Upper lobe of left lung (tissue), 6 donors: ENCODE measurements at regions not wholly inside any gene's neighbourhood (a gene's known extent, or its start where the extent isn't known, plus 50 kb on each side); places are given as distances from the start of the nearest gene placed in this dataset.
A peak's percentile ranks its signal among the peaks of the same experiment; 100 is the strongest.

Source experiments
- ATAC-seq, 2 donors: fragments of 200-7000 bp; cut with Tn5 transposase; one replicate each; pipeline ENCODE4 v1.9.1; 2022; ENCODE audit warnings: mild to moderate bottlenecking in 2 of 2, moderate library complexity in 2 of 2; ENCODE audit not compliant: low FRiP score in 2 of 2
- DNase-seq, 2 donors: peaks; one replicate each; pipeline ENCODE4 v3.0.0-alpha.2; 2019 to 2020
- H3K27ac ChIP-seq, 4 donors: fragments of 200-600 bp; sonication (generic); one replicate each; pipeline ENCODE4 v1.5.1; 2016 to 2019
- H3K27me3 ChIP-seq, 4 donors: fragments of 200-600 bp; sonication (generic); one replicate each; pipeline ENCODE4 v1.5.1; 2017 to 2019
- H3K36me3 ChIP-seq, 4 donors: fragments of 200-600 bp; sonication (generic); one replicate each; pipeline ENCODE4 v1.5.1; 2016 to 2019
- H3K4me1 ChIP-seq, 4 donors: fragments of 200-600 bp; sonication (generic); one replicate each; pipeline ENCODE4 v1.5.1; 2018 to 2019
- H3K4me3 ChIP-seq, 4 donors: fragments of 200-600 bp; sonication (generic); one replicate each; pipeline ENCODE4 v1.5.1; 2017 to 2019; ENCODE audit warnings: mild to moderate bottlenecking in 2 of 4, moderate library complexity in 1 of 4
- H3K9me3 ChIP-seq, 4 donors: fragments of 200-600 bp; sonication (generic); one replicate each; pipeline ENCODE4 v1.5.1; 2018 to 2019
- CTCF ChIP-seq, 6 experiments: fragments of 450-650 bp in 4 of 6; fragments of 200-600 bp in 2 of 6; sonication (generic) in 2 of 6; IDR thresholded peaks; one replicate each; pipeline ENCODE4 v1.5.1; 2016 to 2019; ENCODE audit warnings: antibody characterized with exemption in 6 of 6
- EP300 ChIP-seq, 4 donors: sonication (generic); formaldehyde crosslinking; IDR thresholded peaks; one replicate each; pipeline ENCODE4 v1.5.1; 2017; ENCODE audit warnings: antibody characterized with exemption in 4 of 4, control low read depth in 2 of 4
- POLR2A ChIP-seq, 4 donors: fragments of 450-650 bp; IDR thresholded peaks; one replicate each; pipeline ENCODE4 v1.5.1; 2016 to 2017; ENCODE audit warnings: antibody characterized with exemption in 4 of 4, mild to moderate bottlenecking in 2 of 4
- POLR2AphosphoS5 ChIP-seq, 2 donors: sonication (generic); formaldehyde crosslinking; IDR thresholded peaks; one replicate each; pipeline ENCODE4 v1.5.1; 2017; ENCODE audit warnings: antibody characterized with exemption in 2 of 2
- WGBS, 2 donors: methylation state at CpG; one replicate each; pipeline ENCODE4 v1.1.5; 2017 to 2018; 5-methylcytosine and 5-hydroxymethylcytosine counted together
- donor health status: DM: no; HTN: no; CAD: no; lungs with moderate emphysema.
- donor health status: DM: no; HTN: yes; CAD: no; lungs with severe emphysema.

GRCh38 chr10:133024704-133025557 lies 62.8 kb upstream of the ADGRA1 start:
- ATAC-seq (no peak), DNase-seq (peak in 1 of 2 donors; percentile 55)
- H3K27me3 ChIP-seq, result no peaks in the 10 kb centered on the region
- 71 to 86% methylated on average over 31 to 34 of the region's 34 CpGs for WGBS, 2 donors
- no peak overlapping the region for H3K27ac ChIP-seq
- TF ChIP-seq POLR2AphosphoS5 (IDR thresholded peaks at IDR 0.05), result no peak
- no peak for TF ChIP-seq POLR2A (IDR thresholded peaks at IDR 0.05)
- TF ChIP-seq EP300 (IDR thresholded peaks at IDR 0.05), result no peak
- no peak for TF ChIP-seq CTCF (IDR thresholded peaks at IDR 0.05)
- H3K4me3 ChIP-seq, result no peak overlapping the region
- peaks cover 0 to 4% (median 0%) of the 10 kb centered on the region in 4 donors for H3K4me1 ChIP-seq
- H3K9me3 ChIP-seq, result no peaks in the 10 kb centered on the region
- no peaks in the 10 kb centered on the region for H3K36me3 ChIP-seq

GRCh38 chr10:133023216-133023843 lies 64.4 kb upstream of the ADGRA1 start:
- TF ChIP-seq CTCF (IDR thresholded peaks at IDR 0.05), result no peak
- no peak for TF ChIP-seq EP300 (IDR thresholded peaks at IDR 0.05)
- no peak for TF ChIP-seq POLR2AphosphoS5 (IDR thresholded peaks at IDR 0.05)
- TF ChIP-seq POLR2A (IDR thresholded peaks at IDR 0.05), result no peak
- Histone ChIP-seq H3K36me3 (no peaks in the 10 kb centered on the region), H3K9me3 (no peaks in the 10 kb centered on the region), H3K27me3 (no peaks in the 10 kb centered on the region), H3K27ac (no peak overlapping the region), H3K4me1 (no peaks in the 10 kb centered on the region), H3K4me3 (no peak overlapping the region)
- 84 to 97% methylated on average over 15 to 30 of the region's 31 CpGs for WGBS, 2 donors
- no peak for ATAC-seq
- DNase-seq, result peak in 1 of 2 donors; percentile 72

GRCh38 chr10:133022776-133023100 lies 65.0 kb upstream of the ADGRA1 start:
- H3K36me3 ChIP-seq, result no peaks in the 10 kb centered on the region
- H3K4me3 ChIP-seq, result no peak overlapping the region
- 26 to 43% methylated on average over 10 of the region's 10 CpGs for WGBS, 2 donors
- DNase-seq (no peak), ATAC-seq (peak in 1 of 2 donors; percentile 52)
- no peaks in the 10 kb centered on the region for H3K4me1 ChIP-seq
- TF ChIP-seq POLR2AphosphoS5 (IDR thresholded peaks at IDR 0.05) (no peak), POLR2A (IDR thresholded peaks at IDR 0.05) (no peak), CTCF (IDR thresholded peaks at IDR 0.05) (no peak), EP300 (IDR thresholded peaks at IDR 0.05) (no peak)
- no peak overlapping the region for H3K27ac ChIP-seq
- H3K9me3 ChIP-seq, result no peaks in the 10 kb centered on the region
- no peaks in the 10 kb centered on the region for H3K27me3 ChIP-seq

- 73 to 81% methylated on average over 22 to 48 of the region's 50 CpGs for WGBS, 2 donors
- ATAC-seq, result no peak
- peak in 1 of 2 donors; percentile 76 for DNase-seq
- Histone ChIP-seq H3K27ac (no peak overlapping the region), H3K4me1 (no peaks in the 10 kb centered on the region), H3K27me3 (no peaks in the 10 kb centered on the region), H3K36me3 (no peaks in the 10 kb centered on the region), H3K4me3 (no peak overlapping the region), H3K9me3 (no peaks in the 10 kb centered on the region)
- TF ChIP-seq CTCF (IDR thresholded peaks at IDR 0.05) (no peak), EP300 (IDR thresholded peaks at IDR 0.05) (no peak), POLR2AphosphoS5 (IDR thresholded peaks at IDR 0.05) (no peak), POLR2A (IDR thresholded peaks at IDR 0.05) (no peak)
Measured at GRCh38 chr10:133021963-133022775, 65.6 kb upstream of the ADGRA1 start.
